ENCODE measurements at regions not wholly inside any gene's neighbourhood (a gene's known extent, or its start where the extent isn't known, plus 50 kb on each side); places are given as distances from the start of the nearest gene placed in this dataset.

DNA sequence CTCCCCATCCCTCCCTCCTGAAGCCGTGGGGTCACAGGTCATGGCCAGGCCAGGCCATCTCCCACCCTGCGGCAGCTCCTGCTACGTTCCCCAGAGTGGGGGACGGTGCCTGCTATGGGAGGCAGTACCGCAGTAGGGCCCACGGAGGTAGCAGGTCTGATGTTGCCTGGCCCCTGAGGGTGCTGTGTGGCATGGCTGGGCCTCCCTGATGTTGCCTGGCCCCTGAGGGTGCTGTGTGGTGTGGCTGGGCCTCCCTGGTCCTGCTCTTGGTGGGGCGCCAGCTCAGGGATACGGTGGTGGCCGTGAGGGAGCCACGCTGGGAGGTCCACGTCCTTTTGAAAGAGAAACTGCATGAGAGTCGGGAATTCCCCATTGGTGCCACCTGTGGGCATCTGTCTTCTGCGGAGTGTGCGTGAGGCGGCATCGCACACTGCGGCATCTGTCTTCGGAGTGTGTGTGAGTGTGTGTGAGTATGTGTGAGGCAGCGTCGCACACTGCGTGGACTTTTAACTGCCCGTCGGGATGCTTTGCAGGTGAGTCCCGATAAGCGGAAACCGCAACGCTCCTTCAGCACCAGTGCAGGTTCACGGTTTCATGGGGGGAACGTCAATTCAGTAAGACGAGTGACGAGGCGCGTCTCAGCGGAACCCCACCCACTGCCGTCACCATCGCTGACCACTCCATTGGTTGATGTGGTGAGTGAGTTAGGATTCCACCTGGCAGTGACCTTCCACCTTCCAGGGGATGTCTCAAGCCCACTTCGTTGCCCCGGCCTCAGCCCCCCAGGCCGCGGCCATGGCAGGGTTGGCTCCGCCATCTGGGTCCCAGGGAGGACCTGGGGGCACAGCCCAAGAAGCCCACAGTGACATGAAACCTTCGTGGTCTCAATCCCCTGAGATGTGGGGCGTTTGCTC is 51.2 kb upstream of the CFAP46 start:
- Mint-ChIP-seq H3K4me1 (no peaks in the 10 kb centered on the region), H3K27ac (no peak overlapping the region), H3K36me3 (no peaks in the 10 kb centered on the region), H3K9me3 (no peaks in the 10 kb centered on the region), H3K4me3 (no peak overlapping the region), H3K27me3 (peaks cover 0 to 16% (median 0%) of the 10 kb centered on the region in 3 donors)
- DNase-seq = no peak
- ATAC-seq (ENCODE audit: low read depth in 2 of 2) = no peak

DNA sequence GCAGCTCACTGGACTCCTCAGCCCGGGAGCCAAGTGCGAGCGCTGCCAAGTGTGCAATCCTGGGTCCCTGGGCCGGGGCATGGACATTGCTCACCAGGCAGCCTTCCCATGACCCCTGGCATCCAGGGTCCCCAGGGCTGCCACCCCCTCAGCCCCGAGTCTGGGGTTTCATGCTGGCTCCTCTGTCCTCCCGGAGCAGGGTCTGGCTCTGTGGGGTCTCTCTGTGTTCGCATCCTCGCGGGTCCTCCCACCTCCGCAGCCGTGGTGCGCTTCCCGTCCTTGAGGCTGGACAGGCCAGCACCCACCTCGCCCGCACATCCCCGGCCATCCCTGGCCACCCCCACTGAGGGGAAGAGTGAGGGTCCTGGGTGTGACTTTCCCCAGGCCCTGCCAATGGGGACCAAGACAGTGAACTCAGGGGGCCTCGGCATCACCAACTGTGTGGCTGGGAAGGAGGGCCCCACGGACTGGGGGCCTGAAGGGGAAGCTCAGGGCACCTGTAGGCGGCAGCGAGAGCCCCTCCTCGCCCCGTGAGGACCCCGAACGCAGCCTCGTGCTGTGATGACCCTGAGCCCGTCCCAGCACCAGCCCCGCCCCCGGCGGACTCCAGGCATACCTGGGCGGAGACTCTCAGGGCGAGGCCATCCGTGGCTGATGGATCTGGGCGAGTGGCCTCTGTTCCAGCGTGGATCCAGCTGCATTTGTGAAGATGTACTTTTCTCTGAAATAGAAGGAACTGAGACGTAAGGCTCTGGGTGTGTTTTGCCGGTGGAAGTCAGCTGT is 50.3 kb upstream of the CFAP46 start:
- H3K27ac Mint-ChIP-seq = no peak overlapping the region
- no peak overlapping the region for H3K4me3 Mint-ChIP-seq
- H3K4me1 Mint-ChIP-seq = no peaks in the 10 kb centered on the region
- H3K9me3 Mint-ChIP-seq = no peaks in the 10 kb centered on the region
- H3K27me3 Mint-ChIP-seq = peaks cover 0 to 16% (median 0%) of the 10 kb centered on the region in 3 donors
- no peak for ATAC-seq (ENCODE audit: low read depth in 2 of 2)
- DNase-seq = no peak
- no peaks in the 10 kb centered on the region for H3K36me3 Mint-ChIP-seq

All from naive B cell (primary cell).